HG02798 (cell line): ENCODE measurements at regions not wholly inside any gene's neighbourhood (a gene's known extent, or its start where the extent isn't known, plus 50 kb on each side); places are given as distances from the start of the nearest gene placed in this dataset.

Experiments
- ATAC-seq: cut with Tn5 transposase; IDR thresholded peaks from one replicate; pipeline ENCODE4 v1.9.1; 2021; ENCODE audit warnings: mild to moderate bottlenecking; ENCODE audit not compliant: unreplicated experiment, poor library complexity

- ATAC-seq: no peak
Observed at GRCh38 chr4:64508089-64508488, 98.8 kb upstream of the TECRL start.

GRCh38 chr4:64503945-64504675 is 94.9 kb upstream of the TECRL start:
- ATAC-seq: no peak

GRCh38 chr4:64503416-64503815 is 94.2 kb upstream of the TECRL start:
- ATAC-seq: no peak

GRCh38 chr4:64497491-64497890 is 88.2 kb upstream of the TECRL start:
- no peak for ATAC-seq

GRCh38 chr4:64495946-64496345 is 86.7 kb upstream of the TECRL start:
- no peak for ATAC-seq

DNA sequence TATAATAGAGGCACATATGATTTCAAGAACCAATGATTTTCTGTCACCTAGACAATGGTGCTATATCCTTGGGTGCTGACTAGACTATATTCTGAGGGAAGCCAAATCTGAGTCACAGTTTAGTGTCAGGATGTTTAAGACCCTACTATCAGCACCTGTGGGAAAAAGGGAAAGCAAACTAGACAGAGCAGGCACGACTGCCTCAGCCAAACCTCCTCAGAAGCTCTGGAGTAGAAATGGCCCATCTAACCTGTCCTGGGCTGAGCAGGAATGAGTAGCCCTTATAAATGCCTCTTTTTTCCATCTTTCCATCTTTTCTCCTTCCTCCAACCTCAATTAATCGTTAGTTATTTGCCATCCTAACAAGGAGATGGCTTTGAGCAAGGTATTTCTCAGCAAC is 80.4 kb upstream of the TECRL start:
- no peak for ATAC-seq

- no peak for ATAC-seq
Observed at GRCh38 chr4:64479338-64479737, 70.1 kb upstream of the TECRL start.

GRCh38 chr4:64477127-64477526 is 67.9 kb upstream of the TECRL start:
- no peak for ATAC-seq

DNA sequence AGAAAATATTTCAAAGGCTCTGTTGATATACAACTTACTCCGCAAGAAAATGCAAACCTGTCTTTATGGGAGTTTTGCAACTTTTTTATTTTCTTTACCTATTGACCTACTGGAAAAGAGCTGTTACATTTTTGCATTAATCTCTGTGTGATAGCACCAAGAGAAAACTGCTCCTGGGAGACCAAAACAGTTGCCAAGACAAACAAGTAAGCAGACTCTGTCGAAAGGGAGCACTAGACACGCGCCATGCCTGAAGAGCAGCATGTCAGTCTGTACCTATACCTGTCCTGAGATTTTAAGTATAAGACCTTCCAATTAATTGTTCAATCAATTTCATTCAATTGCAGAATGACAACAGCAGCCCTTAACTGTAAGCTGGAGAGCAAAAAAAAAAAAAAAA is 56.0 kb upstream of the TECRL start:
- ATAC-seq: no peak

- ATAC-seq: no peak
Observed at GRCh38 chr4:64464581-64464980, 55.3 kb upstream of the TECRL start.
